ENCODE measurements at regions not wholly inside any gene's neighbourhood (a gene's known extent, or its start where the extent isn't known, plus 50 kb on each side); places are given as distances from the start of the nearest gene placed in this dataset.

DNA sequence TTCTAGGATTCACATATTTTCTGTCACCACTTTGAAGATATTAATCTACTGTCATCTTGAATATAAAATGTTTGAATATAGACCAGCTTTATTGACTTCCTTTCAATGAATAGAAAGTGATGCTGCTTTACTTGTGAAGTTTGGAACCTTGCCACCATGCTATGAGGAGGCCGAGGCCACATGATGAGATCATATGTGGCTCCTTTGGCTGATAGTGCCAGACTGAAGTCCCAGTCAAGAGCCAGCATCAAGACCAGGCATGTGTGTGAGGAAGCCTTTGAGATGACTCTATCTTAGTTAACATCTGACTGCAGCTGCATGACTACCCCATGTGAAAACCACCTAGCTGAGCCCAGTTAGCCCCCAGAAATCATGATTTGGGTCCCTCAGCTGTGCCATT is 169.5 kb downstream of the OTOR start:
- in situ Hi-C loops (cut with MboI; ENCODE audit: low pct_unique_long_range_greater_than_20kb, low sequenced_read_pairs, unreplicated experiment), result no loop called here
- no peak for DNase-seq (ENCODE audit: low spot score)
- no peak for TF ChIP-seq CTCF (IDR thresholded peaks at IDR 0.05; ENCODE audit: extremely low read depth, insufficient read depth, missing control alignments)

- DNase-seq (ENCODE audit: low spot score), result no peak
- in situ Hi-C loops (cut with MboI; ENCODE audit: low pct_unique_long_range_greater_than_20kb, low sequenced_read_pairs, unreplicated experiment), result no loop called here
- TF ChIP-seq CTCF (IDR thresholded peaks at IDR 0.05; ENCODE audit: extremely low read depth, insufficient read depth, missing control alignments), result no peak
Observed at GRCh38 chr20:16918366-16918765, 170.2 kb downstream of the OTOR start.

DNA sequence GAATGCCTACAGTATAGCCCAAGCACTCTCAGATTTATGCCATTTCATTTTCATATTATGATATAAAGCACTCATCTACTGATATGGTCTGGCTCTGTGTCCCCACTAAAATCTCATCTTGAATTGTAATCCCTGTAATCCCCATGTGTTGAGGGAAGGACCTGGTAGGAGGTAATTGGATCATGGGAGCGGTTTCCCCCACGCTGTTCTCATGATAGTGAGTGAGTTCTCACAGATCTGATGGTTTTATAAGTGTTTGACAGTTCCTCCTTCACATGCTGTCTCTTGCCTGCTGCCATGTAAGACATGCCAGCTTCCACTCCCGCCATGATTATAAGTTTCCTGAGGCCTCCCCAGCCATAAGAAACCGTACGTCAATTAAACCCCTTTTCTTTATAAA is 171.7 kb downstream of the OTOR start:
- no peak for TF ChIP-seq CTCF (IDR thresholded peaks at IDR 0.05; ENCODE audit: extremely low read depth, insufficient read depth, missing control alignments)
- DNase-seq (ENCODE audit: low spot score), result no peak
- in situ Hi-C loops (cut with MboI; ENCODE audit: low pct_unique_long_range_greater_than_20kb, low sequenced_read_pairs, unreplicated experiment), result no loop called here

DNA sequence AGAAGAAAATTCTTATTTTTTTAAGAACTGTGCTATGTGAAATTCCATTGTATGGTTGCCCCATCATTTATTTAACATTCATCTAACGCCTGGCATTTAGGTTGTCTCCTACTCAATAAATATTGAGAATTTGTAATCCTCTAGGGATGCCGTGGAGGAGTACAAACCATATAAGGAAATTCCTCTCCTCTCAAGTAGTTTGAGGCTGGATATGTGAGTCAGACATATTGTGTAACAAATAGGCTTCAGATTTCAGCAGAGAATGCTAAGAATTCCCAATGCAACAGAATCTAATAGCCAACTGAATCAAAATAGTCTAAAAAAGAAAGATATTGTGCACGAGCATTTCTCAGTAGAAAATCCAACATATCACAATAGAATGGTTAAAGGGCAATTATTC is 174.7 kb downstream of the OTOR start:
- TF ChIP-seq CTCF (IDR thresholded peaks at IDR 0.05; ENCODE audit: extremely low read depth, insufficient read depth, missing control alignments), result no peak
- no peak for DNase-seq (ENCODE audit: low spot score)
- in situ Hi-C loops (cut with MboI; ENCODE audit: low pct_unique_long_range_greater_than_20kb, low sequenced_read_pairs, unreplicated experiment), result no loop called here

- no peak for DNase-seq (ENCODE audit: low spot score)
- TF ChIP-seq CTCF (IDR thresholded peaks at IDR 0.05; ENCODE audit: extremely low read depth, insufficient read depth, missing control alignments), result no peak
- in situ Hi-C loops (cut with MboI; ENCODE audit: low pct_unique_long_range_greater_than_20kb, low sequenced_read_pairs, unreplicated experiment), result no loop called here
Observed at GRCh38 chr20:16926626-16927430, 178.7 kb downstream of the OTOR start.

GRCh38 chr20:16929756-16930155 is 181.6 kb downstream of the OTOR start:
- TF ChIP-seq CTCF (IDR thresholded peaks at IDR 0.05; ENCODE audit: extremely low read depth, insufficient read depth, missing control alignments), result no peak
- in situ Hi-C loops (cut with MboI; ENCODE audit: low pct_unique_long_range_greater_than_20kb, low sequenced_read_pairs, unreplicated experiment), result no loop called here
- DNase-seq (ENCODE audit: low spot score), result no peak

Data from GM13977 (cell line).